KMS-11 (cell line): ENCODE measurements at regions not wholly inside any gene's neighbourhood (a gene's known extent, or its start where the extent isn't known, plus 50 kb on each side); places are given as distances from the start of the nearest gene placed in this dataset.
"Not testable (repeated sequence)": the region's sequence is repeated elsewhere in the genome, so short reads cannot be mapped to it uniquely, and the experiment has no call there.

Source experiments
- H2AFZ ChIP-seq: fragments of 200-600 bp; sonication (generic); 2 replicates; pipeline ENCODE4 v1.6.1; 2016; ENCODE audit warnings: antibody characterized with exemption, mixed run types, low read depth
- H3K27ac ChIP-seq: fragments of 200-600 bp; sonication (generic); 2 replicates; pipeline ENCODE4 v1.6.1; 2016; ENCODE audit warnings: mild to moderate bottlenecking, mixed run types
- H3K27me3 ChIP-seq: fragments of 200-600 bp; sonication (generic); 2 replicates; pipeline ENCODE4 v1.6.1; 2017; ENCODE audit warnings: mild to moderate bottlenecking, low read depth, mixed run types, moderate library complexity; ENCODE audit not compliant: insufficient read depth
- H3K36me3 ChIP-seq: fragments of 200-600 bp; sonication (generic); 2 replicates; pipeline ENCODE4 v1.6.1; 2017; ENCODE audit warnings: mild to moderate bottlenecking, mixed run types; ENCODE audit not compliant: insufficient read depth
- H3K4me1 ChIP-seq: fragments of 200-600 bp; sonication (generic); 2 replicates; pipeline ENCODE4 v1.6.1; 2016; ENCODE audit warnings: mild to moderate bottlenecking, low read depth, mixed run types; ENCODE audit not compliant: poor library complexity, severe bottlenecking
- H3K4me2 ChIP-seq: fragments of 200-600 bp; sonication (generic); 2 replicates; pipeline ENCODE4 v1.7.0; 2016; ENCODE audit warnings: mild to moderate bottlenecking, mixed run types
- H3K4me3 ChIP-seq: fragments of 200-600 bp; sonication (generic); IDR thresholded peaks from 2 replicates; pipeline ENCODE4 v1.6.1; 2017; ENCODE audit warnings: low read depth, low read length, mixed read lengths; ENCODE audit not compliant: insufficient read depth
- H3K79me2 ChIP-seq: fragments of 200-600 bp; sonication (generic); 2 replicates; pipeline ENCODE4 v1.6.1; 2016; ENCODE audit warnings: low read depth, mixed run types; ENCODE audit not compliant: insufficient read depth
- H3K9ac ChIP-seq: fragments of 200-600 bp; sonication (generic); 2 replicates; pipeline ENCODE4 v1.6.1; 2016; ENCODE audit warnings: mild to moderate bottlenecking, mixed run types
- H4K20me1 ChIP-seq: fragments of 200-600 bp; sonication (generic); 2 replicates; pipeline ENCODE4 v1.6.1; 2016; ENCODE audit warnings: mild to moderate bottlenecking, mixed run types; ENCODE audit not compliant: insufficient read depth
- TF ChIP-seq, protein P1 (sequence below): fragments of 200-600 bp; sonication (generic); conservative IDR thresholded peaks from 2 replicates; pipeline ENCODE4 v1.6.1; 2017; ENCODE audit warnings: low read depth, mild to moderate bottlenecking, antibody characterized with exemption, low read length, moderate library complexity, mixed read lengths

DNA sequence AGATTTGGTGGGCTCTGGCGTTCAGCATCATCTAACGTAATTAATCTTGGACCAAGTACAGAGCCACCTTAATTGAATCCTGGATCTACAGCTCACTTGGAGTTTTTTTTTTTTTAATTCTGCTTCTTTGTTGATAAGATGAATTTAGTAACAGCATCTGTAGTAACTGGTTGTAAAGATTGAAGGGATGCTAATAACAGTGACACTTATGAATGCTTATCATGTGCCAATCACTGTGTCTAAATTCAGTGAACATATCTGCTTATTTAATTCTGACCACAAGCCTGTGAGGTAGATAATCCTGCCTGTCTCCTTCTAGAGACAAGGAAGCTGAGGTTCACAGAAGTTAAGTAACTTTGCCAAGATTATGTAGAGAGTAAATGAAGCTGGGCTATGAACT is 408.0 kb downstream of the RWDD3 start:
- Histone ChIP-seq H3K4me3 (no peak overlapping the region), H3K9ac (no peak overlapping the region), H2AFZ (no peak overlapping the region), H3K27ac (no peak overlapping the region), H3K4me2 (no peak overlapping the region), H3K27me3 (no peaks in the 10 kb centered on the region), H3K36me3 (no peaks in the 10 kb centered on the region), H3K4me1 (no peaks in the 10 kb centered on the region), H3K79me2 (no peaks in the 10 kb centered on the region), H4K20me1 (no peaks in the 10 kb centered on the region)
- TF ChIP-seq, protein P1, sequence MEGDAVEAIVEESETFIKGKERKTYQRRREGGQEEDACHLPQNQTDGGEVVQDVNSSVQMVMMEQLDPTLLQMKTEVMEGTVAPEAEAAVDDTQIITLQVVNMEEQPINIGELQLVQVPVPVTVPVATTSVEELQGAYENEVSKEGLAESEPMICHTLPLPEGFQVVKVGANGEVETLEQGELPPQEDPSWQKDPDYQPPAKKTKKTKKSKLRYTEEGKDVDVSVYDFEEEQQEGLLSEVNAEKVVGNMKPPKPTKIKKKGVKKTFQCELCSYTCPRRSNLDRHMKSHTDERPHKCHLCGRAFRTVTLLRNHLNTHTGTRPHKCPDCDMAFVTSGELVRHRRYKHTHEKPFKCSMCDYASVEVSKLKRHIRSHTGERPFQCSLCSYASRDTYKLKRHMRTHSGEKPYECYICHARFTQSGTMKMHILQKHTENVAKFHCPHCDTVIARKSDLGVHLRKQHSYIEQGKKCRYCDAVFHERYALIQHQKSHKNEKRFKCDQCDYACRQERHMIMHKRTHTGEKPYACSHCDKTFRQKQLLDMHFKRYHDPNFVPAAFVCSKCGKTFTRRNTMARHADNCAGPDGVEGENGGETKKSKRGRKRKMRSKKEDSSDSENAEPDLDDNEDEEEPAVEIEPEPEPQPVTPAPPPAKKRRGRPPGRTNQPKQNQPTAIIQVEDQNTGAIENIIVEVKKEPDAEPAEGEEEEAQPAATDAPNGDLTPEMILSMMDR: no peak

DNA sequence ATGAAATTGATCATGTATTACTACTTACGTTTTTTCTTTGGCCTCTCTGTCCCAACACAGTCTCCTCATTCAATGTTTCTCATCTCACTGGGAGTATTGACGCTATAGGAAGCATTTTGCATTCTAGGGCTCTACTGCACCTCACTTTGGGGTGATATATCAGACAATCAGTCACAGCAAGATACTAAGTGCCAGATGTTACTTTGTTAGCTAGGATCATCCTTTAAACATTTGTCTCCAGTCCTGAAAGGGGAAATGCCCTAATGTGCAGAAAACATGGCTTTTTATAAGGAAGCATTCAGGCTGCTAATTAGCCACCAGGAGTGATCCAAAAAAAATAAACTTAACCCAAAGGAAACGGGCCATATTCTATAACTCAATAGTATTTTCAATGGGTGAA is 409.1 kb downstream of the RWDD3 start:
- no peak overlapping the region for H3K4me3 ChIP-seq
- H3K36me3 ChIP-seq: no peaks in the 10 kb centered on the region
- H3K79me2 ChIP-seq: no peaks in the 10 kb centered on the region
- no peak overlapping the region for H2AFZ ChIP-seq
- no peak overlapping the region for H3K27ac ChIP-seq
- no peaks in the 10 kb centered on the region for H3K27me3 ChIP-seq
- no peak overlapping the region for H3K4me2 ChIP-seq
- H3K4me1 ChIP-seq: no peaks in the 10 kb centered on the region
- TF ChIP-seq, protein P1: no peak
- H3K9ac ChIP-seq: no peak overlapping the region
- H4K20me1 ChIP-seq: no peaks in the 10 kb centered on the region

DNA sequence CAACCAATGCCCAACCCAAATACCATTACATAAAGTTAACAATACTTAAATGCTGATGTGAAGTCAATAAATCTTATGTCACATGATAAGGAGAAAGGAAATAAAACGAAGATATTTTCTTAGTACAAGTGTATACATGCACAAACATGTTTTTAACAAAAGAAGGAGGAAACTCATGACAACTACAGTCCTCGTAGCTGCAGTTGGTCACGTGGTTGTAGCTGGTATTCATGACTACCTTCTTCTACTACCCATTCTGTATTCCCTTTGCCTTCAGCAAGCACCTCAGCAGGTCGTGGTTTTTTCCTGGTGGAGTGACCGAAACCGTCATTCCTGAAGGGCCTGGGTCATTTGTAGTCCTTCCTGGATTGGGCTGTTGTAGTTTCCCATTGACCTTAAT is 411.1 kb downstream of the RWDD3 start:
- H3K27me3 ChIP-seq, H2AFZ ChIP-seq, H3K36me3 ChIP-seq, H3K9ac ChIP-seq, H3K4me2 ChIP-seq, H3K79me2 ChIP-seq, H4K20me1 ChIP-seq, H3K4me3 ChIP-seq, H3K4me1 ChIP-seq, H3K27ac ChIP-seq: not testable (repeated sequence)

DNA sequence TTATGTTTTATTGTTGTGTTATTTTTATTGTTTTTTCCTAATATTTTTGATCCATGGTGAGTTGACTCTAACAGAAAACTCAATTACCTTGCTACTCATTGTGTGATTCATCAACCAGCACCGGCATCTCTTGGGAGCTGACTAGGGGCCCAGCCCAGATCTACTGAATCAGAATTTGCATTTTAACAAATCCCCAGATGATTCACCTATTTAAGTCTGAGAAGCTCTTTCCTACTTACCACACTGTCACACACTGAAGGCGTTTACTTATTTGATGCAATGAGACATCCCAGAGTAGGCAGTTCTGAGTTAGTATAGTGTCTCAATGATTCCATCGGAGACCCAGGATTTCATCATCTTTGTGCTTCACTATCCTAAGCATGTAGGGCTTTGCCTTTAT is 416.6 kb downstream of the RWDD3 start:
- no peaks in the 10 kb centered on the region for H4K20me1 ChIP-seq
- H3K4me1 ChIP-seq: no peaks in the 10 kb centered on the region
- H3K79me2 ChIP-seq: no peaks in the 10 kb centered on the region
- no peak overlapping the region for H3K27ac ChIP-seq
- H3K4me3 ChIP-seq: no peak overlapping the region
- no peak overlapping the region for H3K4me2 ChIP-seq
- no peak overlapping the region for H3K9ac ChIP-seq
- H3K36me3 ChIP-seq: no peaks in the 10 kb centered on the region
- H3K27me3 ChIP-seq: no peaks in the 10 kb centered on the region
- TF ChIP-seq, protein P1: no peak
- no peak overlapping the region for H2AFZ ChIP-seq

DNA sequence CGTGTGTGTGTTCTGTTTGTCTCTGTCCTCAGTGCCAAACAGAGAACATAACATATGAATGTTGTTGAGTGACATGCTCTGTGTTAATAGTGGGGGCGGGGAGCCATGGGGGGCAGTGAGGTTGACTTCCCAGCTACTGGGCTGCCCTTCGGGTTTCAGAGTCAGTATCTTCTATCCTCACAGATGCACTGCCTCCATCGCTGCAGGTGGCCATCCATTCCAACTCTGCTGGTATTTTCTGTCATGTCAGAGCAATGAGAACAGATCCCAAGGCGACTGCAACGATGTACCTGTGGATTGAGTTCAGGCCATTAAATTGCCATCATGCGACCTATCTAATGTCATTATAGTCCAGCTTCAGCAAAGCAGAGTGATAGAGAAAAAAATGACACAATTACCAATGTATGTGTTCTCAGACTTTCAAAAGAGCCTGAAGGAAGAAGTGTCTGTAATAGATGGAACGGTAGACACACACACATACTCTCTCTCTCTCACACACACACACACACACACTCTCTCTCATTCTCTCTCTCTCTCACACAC is 418.5 kb downstream of the RWDD3 start:
- Histone ChIP-seq H2AFZ (no peak overlapping the region), H3K36me3 (no peaks in the 10 kb centered on the region), H3K4me2 (no peak overlapping the region), H4K20me1 (no peaks in the 10 kb centered on the region), H3K9ac (no peak overlapping the region), H3K27me3 (no peaks in the 10 kb centered on the region), H3K27ac (no peak overlapping the region), H3K4me1 (no peaks in the 10 kb centered on the region), H3K4me3 (no peak overlapping the region), H3K79me2 (no peaks in the 10 kb centered on the region)
- TF ChIP-seq, protein P1: no peak
